ENCODE measurements at regions not wholly inside any gene's neighbourhood (a gene's known extent, or its start where the extent isn't known, plus 50 kb on each side); places are given as distances from the start of the nearest gene placed in this dataset.

DNA sequence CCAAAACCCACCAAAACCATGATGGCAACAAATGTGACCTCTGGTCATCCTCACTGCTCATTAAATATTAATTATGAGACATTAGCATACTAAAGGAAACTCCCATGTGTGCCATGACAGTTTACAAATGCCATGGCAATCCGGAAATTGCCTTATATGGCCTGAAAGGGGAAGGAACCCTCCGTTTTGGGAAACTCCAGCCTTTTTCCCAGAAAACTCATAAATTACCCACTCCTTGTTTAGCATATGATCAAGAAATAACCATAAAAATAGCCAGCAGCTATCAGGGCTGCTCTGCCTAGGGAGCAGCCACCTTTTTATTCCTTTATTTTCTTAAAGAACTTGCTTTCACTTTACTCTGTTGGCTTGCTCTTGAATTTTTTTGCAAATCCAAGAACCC, 992.7 kb downstream of the NTRK3 start:
- DNase-seq (ENCODE audit: low spot score): no peak
- intact Hi-C loops (cut with DNase I): no loop called here
- Histone ChIP-seq H3K27ac (no peak overlapping the region), H3K9me3 (no peaks in the 10 kb centered on the region), H3K36me3 (no peaks in the 10 kb centered on the region), H3K27me3 (replicated peaks; ENCODE audit: insufficient read depth) (no peaks in the 10 kb centered on the region), H3K4me1 (replicated peaks) (no peaks in the 10 kb centered on the region), H3K4me3 (no peak overlapping the region)
- no peak for TF ChIP-seq POLR2AphosphoS5 (IDR thresholded peaks at IDR 0.05)
- TF ChIP-seq POLR2A (IDR thresholded peaks at IDR 0.05): no peak
- 56% methylated on average over 2 of the region's 2 CpGs for WGBS

DNA sequence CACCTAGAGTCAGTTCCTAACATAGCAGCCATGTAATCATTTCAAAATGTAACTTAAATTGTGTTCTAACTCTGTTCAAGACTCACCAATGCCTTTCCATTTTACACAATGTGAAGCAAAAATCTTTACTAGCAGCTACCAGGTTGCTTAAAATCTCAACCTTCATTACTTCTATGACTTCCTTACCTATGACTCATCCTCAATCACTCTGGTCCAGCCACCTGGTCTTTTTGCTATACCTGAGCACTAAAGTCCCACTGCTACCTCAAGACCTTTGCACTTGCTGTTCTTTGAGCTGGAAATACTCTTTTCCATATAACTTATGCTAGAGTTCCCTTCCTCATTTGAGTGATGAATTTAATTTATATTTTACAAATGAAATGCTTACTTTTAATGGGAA, 993.2 kb downstream of the NTRK3 start:
- Histone ChIP-seq H3K27me3 (replicated peaks; ENCODE audit: insufficient read depth) (no peaks in the 10 kb centered on the region), H3K4me3 (no peak overlapping the region), H3K9me3 (no peaks in the 10 kb centered on the region), H3K4me1 (replicated peaks) (no peaks in the 10 kb centered on the region), H3K27ac (no peak overlapping the region), H3K36me3 (no peaks in the 10 kb centered on the region)
- TF ChIP-seq POLR2AphosphoS5 (IDR thresholded peaks at IDR 0.05) (no peak), POLR2A (IDR thresholded peaks at IDR 0.05) (no peak)
- TF ChIP-seq, protein P1, sequence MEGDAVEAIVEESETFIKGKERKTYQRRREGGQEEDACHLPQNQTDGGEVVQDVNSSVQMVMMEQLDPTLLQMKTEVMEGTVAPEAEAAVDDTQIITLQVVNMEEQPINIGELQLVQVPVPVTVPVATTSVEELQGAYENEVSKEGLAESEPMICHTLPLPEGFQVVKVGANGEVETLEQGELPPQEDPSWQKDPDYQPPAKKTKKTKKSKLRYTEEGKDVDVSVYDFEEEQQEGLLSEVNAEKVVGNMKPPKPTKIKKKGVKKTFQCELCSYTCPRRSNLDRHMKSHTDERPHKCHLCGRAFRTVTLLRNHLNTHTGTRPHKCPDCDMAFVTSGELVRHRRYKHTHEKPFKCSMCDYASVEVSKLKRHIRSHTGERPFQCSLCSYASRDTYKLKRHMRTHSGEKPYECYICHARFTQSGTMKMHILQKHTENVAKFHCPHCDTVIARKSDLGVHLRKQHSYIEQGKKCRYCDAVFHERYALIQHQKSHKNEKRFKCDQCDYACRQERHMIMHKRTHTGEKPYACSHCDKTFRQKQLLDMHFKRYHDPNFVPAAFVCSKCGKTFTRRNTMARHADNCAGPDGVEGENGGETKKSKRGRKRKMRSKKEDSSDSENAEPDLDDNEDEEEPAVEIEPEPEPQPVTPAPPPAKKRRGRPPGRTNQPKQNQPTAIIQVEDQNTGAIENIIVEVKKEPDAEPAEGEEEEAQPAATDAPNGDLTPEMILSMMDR (IDR thresholded peaks at IDR 0.05): no peak
- DNase-seq (ENCODE audit: low spot score): no peak
- intact Hi-C loops (cut with DNase I): no loop called here

DNA sequence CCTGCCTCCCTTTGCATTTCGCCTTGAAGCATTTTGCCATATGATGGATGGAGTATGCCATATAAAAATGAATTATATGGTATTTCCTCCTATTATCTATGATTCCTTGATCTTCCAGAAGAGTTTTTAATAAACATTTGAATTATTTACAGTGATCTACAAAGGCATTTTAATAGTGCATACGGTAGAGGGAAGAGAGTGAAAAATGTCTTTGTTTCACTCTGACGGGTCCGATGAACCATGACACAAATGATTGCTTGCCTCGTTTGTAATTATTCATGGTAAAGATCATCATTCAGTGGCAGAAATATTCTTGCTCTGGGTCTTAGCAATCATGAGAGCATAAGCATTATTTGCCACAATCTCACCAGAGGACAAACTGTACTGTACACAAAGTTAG, 1010.9 kb downstream of the NTRK3 start:
- Histone ChIP-seq H3K27me3 (replicated peaks; ENCODE audit: insufficient read depth) (no peaks in the 10 kb centered on the region), H3K36me3 (no peaks in the 10 kb centered on the region), H3K9me3 (no peaks in the 10 kb centered on the region), H3K4me1 (replicated peaks) (no peaks in the 10 kb centered on the region), H3K27ac (no peak overlapping the region), H3K4me3 (no peak overlapping the region)
- DNase-seq (ENCODE audit: low spot score): no peak
- intact Hi-C loops (cut with DNase I): no loop called here
- 31% methylated on average over 5 of the region's 5 CpGs for WGBS
- TF ChIP-seq POLR2AphosphoS5 (IDR thresholded peaks at IDR 0.05): no peak
- TF ChIP-seq, protein P1 (IDR thresholded peaks at IDR 0.05): no peak
- TF ChIP-seq POLR2A (IDR thresholded peaks at IDR 0.05): no peak

DNA sequence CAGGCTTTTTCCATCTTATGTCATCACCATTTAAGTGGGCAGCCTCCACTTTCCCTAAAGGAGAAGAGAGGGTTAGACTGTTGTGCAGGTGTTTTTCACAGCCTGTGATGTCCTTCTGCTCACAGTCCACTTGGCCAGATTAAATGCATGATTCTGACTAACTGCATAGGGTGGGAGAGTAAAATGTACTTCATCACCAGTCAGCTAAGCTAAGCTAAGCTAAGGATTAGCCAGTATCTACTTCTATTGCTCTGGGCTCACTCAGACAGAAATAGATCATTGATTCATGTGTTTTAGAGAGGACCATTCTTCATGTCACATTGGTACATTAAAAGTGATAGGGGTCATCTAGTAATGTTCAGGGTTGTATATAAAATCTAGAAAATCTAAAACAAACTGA, 1013.1 kb downstream of the NTRK3 start:
- no peak for DNase-seq (ENCODE audit: low spot score)
- no peak for TF ChIP-seq POLR2AphosphoS5 (IDR thresholded peaks at IDR 0.05)
- TF ChIP-seq POLR2A (IDR thresholded peaks at IDR 0.05): no peak
- TF ChIP-seq, protein P1 (IDR thresholded peaks at IDR 0.05): no peak
- Histone ChIP-seq H3K9me3 (no peaks in the 10 kb centered on the region), H3K27ac (no peak overlapping the region), H3K4me1 (replicated peaks) (no peaks in the 10 kb centered on the region), H3K4me3 (no peak overlapping the region), H3K36me3 (no peaks in the 10 kb centered on the region), H3K27me3 (replicated peaks; ENCODE audit: insufficient read depth) (no peaks in the 10 kb centered on the region)
- intact Hi-C loops (cut with DNase I): no loop called here

DNA sequence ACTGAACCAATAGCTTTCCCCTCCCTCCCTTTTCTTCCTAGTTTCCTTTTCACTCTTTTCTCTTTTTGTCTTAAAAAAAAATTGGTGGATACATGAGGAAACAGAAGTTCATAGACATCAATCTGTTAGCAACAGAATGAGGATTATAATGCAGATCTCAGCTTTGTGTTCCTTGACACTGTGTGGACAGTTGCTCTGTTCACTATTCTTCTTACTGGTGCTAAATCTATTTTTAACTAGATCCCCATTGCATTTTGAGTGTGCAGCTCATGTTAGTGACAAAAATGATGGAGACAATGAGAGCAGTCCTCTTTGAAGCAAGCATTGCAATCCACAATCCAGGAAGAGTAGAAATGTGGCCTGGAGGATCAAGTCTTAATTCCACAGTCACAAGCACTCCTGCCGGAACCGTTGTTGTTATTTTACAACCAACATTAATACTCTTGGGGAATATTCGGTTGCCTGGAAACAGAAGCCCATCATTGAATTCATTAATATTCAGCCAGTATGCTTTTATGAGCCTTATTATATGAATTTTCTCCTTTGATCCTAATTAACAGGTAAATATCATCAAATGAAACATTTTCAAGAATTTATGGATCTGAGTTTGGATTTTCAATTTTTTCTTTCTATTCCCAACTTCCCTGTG, 1016.8 kb downstream of the NTRK3 start:
- intact Hi-C loops (cut with DNase I): no loop called here
- Histone ChIP-seq H3K27me3 (replicated peaks; ENCODE audit: insufficient read depth) (no peaks in the 10 kb centered on the region), H3K4me3 (no peak overlapping the region), H3K36me3 (no peaks in the 10 kb centered on the region), H3K4me1 (replicated peaks) (no peaks in the 10 kb centered on the region), H3K9me3 (no peaks in the 10 kb centered on the region), H3K27ac (no peak overlapping the region)
- WGBS: 83% methylated on average over 3 of the region's 3 CpGs
- DNase-seq (ENCODE audit: low spot score): no peak
- TF ChIP-seq POLR2A (IDR thresholded peaks at IDR 0.05) (no peak), POLR2AphosphoS5 (IDR thresholded peaks at IDR 0.05) (no peak)
- TF ChIP-seq, protein P1 (IDR thresholded peaks at IDR 0.05): no peak

Data from prostate gland (tissue), 2 donors.